Neural cell (in vitro differentiated cells): ENCODE measurements at regions not wholly inside any gene's neighbourhood (a gene's known extent, or its start where the extent isn't known, plus 50 kb on each side); places are given as distances from the start of the nearest gene placed in this dataset.

Source experiments
- H2AFZ ChIP-seq: fragments of 200-600, 300-800 bp; sonication (generic), shearing (Covaris generic); 2 replicates; pipeline ENCODE4 v1.6.0; 2014; ENCODE audit warnings: low read depth, mild to moderate bottlenecking, antibody characterized with exemption, low read length, moderate library complexity
- H3F3A ChIP-seq: fragments of 200-600 bp; shearing (Covaris generic); 2 replicates; pipeline ENCODE4 v1.6.1; 2016; ENCODE audit warnings: mild to moderate bottlenecking, moderate library complexity, mixed read lengths, antibody characterized with exemption, low read length; ENCODE audit not compliant: insufficient read depth, poor library complexity, severe bottlenecking
- H3K27ac ChIP-seq: fragments of 200-600, 300-800 bp; sonication (generic), shearing (Covaris generic); 2 replicates; pipeline ENCODE4 v1.5.1; 2014; ENCODE audit warnings: mild to moderate bottlenecking, low read length, moderate library complexity
- H3K27me3 ChIP-seq: fragments of 300-800, 200-600 bp; sonication (generic), shearing (Covaris generic); 2 replicates; pipeline ENCODE4 v1.6.0; 2014; ENCODE audit warnings: mild to moderate bottlenecking, low read depth, low read length, moderate library complexity; ENCODE audit not compliant: insufficient read depth
- H3K36me3 ChIP-seq: fragments of 300-800, 200-600 bp; sonication (generic), shearing (Covaris generic); 2 replicates; pipeline ENCODE4 v1.5.1; 2014; ENCODE audit warnings: mild to moderate bottlenecking, antibody characterized with exemption, low read length, moderate library complexity; ENCODE audit not compliant: insufficient read depth
- H3K4me2 ChIP-seq: fragments of 300-800, 200-600 bp; sonication (generic), shearing (Covaris generic); 2 replicates; pipeline ENCODE4 v1.6.0; 2014; ENCODE audit warnings: mild to moderate bottlenecking, low read length
- H3K4me3 ChIP-seq: fragments of 300-800, 200-600 bp; sonication (generic), shearing (Covaris generic); 2 replicates; pipeline ENCODE4 v1.5.1; 2014; ENCODE audit warnings: mild to moderate bottlenecking, low read length, moderate library complexity
- H3K79me2 ChIP-seq: fragments of 200-600 bp; shearing (Covaris generic); replicated peaks from 2 replicates; pipeline ENCODE4 v1.6.0; 2014; ENCODE audit warnings: mild to moderate bottlenecking, low read length, moderate library complexity; ENCODE audit not compliant: insufficient read depth
- H3K9ac ChIP-seq: fragments of 300-800, 200-600 bp; sonication (generic), shearing (Covaris generic); 2 replicates; pipeline ENCODE4 v1.6.1; 2016; ENCODE audit warnings: mild to moderate bottlenecking, low read length, mixed read lengths
- H3K9me2 ChIP-seq: fragments of 200-600 bp; shearing (Covaris generic); 2 replicates; pipeline ENCODE4 v1.6.1; 2016; ENCODE audit warnings: mild to moderate bottlenecking, low read length, mixed read lengths; ENCODE audit not compliant: insufficient read depth
- H3K9me3 ChIP-seq: fragments of 200-600, 300-800 bp; sonication (generic), shearing (Covaris generic); 2 replicates; pipeline ENCODE4 v1.6.1; 2016; ENCODE audit warnings: mild to moderate bottlenecking, mixed run types, low read length, moderate library complexity, mixed read lengths
- H4K20me1 ChIP-seq: fragments of 200-600 bp; shearing (Covaris generic); 2 replicates; pipeline ENCODE4 v1.6.1; 2016; ENCODE audit warnings: mild to moderate bottlenecking, mixed run types; ENCODE audit not compliant: insufficient read depth
- CTCF ChIP-seq: fragments of 450-650 bp; IDR thresholded peaks from 2 replicates; pipeline ENCODE4 v1.5.1; 2014; ENCODE audit warnings: antibody characterized with exemption, mild to moderate bottlenecking, moderate library complexity; ENCODE audit not compliant: poor library complexity, severe bottlenecking
- EP300 ChIP-seq: fragments of 450-650 bp; conservative IDR thresholded peaks from 2 replicates; pipeline ENCODE4 v1.6.1; 2014; ENCODE audit warnings: antibody characterized with exemption, mild to moderate bottlenecking, moderate library complexity; ENCODE audit not compliant: poor library complexity, severe bottlenecking
- EZH2 ChIP-seq: fragments of 200-600, 300-800 bp; shearing (Covaris generic), sonication (generic); IDR thresholded peaks from 2 replicates; pipeline ENCODE4 v1.6.1; 2014; ENCODE audit warnings: antibody characterized with exemption, low read length, borderline replicate concordance, mild to moderate bottlenecking; ENCODE audit not compliant: insufficient read depth, poor library complexity, severe bottlenecking
- MXI1 ChIP-seq: fragments of 450-650 bp; conservative IDR thresholded peaks from 2 replicates; pipeline ENCODE4 v1.6.1; 2014; ENCODE audit warnings: antibody characterized with exemption, mild to moderate bottlenecking; ENCODE audit not compliant: poor library complexity, severe bottlenecking
- POLR2AphosphoS5 ChIP-seq: IDR thresholded peaks from 2 replicates; pipeline ENCODE4 v1.6.1; 2012
- RAD21 ChIP-seq: fragments of 450-650 bp; conservative IDR thresholded peaks from 2 replicates; pipeline ENCODE4 v1.6.1; 2014; ENCODE audit warnings: antibody characterized with exemption, mild to moderate bottlenecking, moderate library complexity
- REST ChIP-seq: IDR thresholded peaks from 2 replicates; pipeline ENCODE4 v1.6.1; 2012; ENCODE audit warnings: borderline replicate concordance
- SMC3 ChIP-seq: fragments of 450-650 bp; conservative IDR thresholded peaks from 2 replicates; pipeline ENCODE4 v1.6.1; 2014; ENCODE audit warnings: antibody characterized with exemption, mild to moderate bottlenecking, moderate library complexity; ENCODE audit not compliant: poor library complexity
- TAF1 ChIP-seq: IDR thresholded peaks from 2 replicates; pipeline ENCODE4 v1.6.1; 2012; ENCODE audit warnings: low read depth

- H3K9ac ChIP-seq = no peak overlapping the region
- no peak overlapping the region for H3K4me3 ChIP-seq
- peaks cover 19% of the 10 kb centered on the region for H3K9me3 ChIP-seq
- TF ChIP-seq EP300 (no peak), MXI1 (no peak), SMC3 (no peak), TAF1 (no peak), RAD21 (no peak), CTCF (no peak), REST (no peak), EZH2 (no peak), POLR2AphosphoS5 (no peak)
- H3K27ac ChIP-seq = no peak overlapping the region
- H3K36me3 ChIP-seq = no peaks in the 10 kb centered on the region
- no peak overlapping the region for H3K4me2 ChIP-seq
- no peaks in the 10 kb centered on the region for H3K9me2 ChIP-seq
- no peaks in the 10 kb centered on the region for H3K79me2 ChIP-seq
- H3F3A ChIP-seq = no peaks in the 10 kb centered on the region
- H2AFZ ChIP-seq = no peak overlapping the region
- no peaks in the 10 kb centered on the region for H3K27me3 ChIP-seq
- no peaks in the 10 kb centered on the region for H4K20me1 ChIP-seq
Observed at GRCh38 chr10:111486346-111486745, 409.5 kb downstream of the ADRA2A start.

GRCh38 chr10:111488668-111489067, 411.8 kb downstream of the ADRA2A start:
- no peak for TF ChIP-seq EP300
- TF ChIP-seq SMC3 = no peak
- no peak for TF ChIP-seq CTCF
- TF ChIP-seq POLR2AphosphoS5 = no peak
- TF ChIP-seq MXI1 = no peak
- TF ChIP-seq RAD21 = no peak
- no peak for TF ChIP-seq EZH2
- no peak for TF ChIP-seq TAF1
- TF ChIP-seq REST = no peak
- Histone ChIP-seq H3F3A (no peaks in the 10 kb centered on the region), H3K9ac (no peak overlapping the region), H3K4me2 (no peak overlapping the region), H3K27ac (no peak overlapping the region), H3K36me3 (no peaks in the 10 kb centered on the region), H2AFZ (no peak overlapping the region), H4K20me1 (no peaks in the 10 kb centered on the region), H3K9me3 (peaks cover 19% of the 10 kb centered on the region), H3K27me3 (no peaks in the 10 kb centered on the region), H3K79me2 (no peaks in the 10 kb centered on the region), H3K9me2 (no peaks in the 10 kb centered on the region), H3K4me3 (no peak overlapping the region)
